ENCODE measurements at regions not wholly inside any gene's neighbourhood (a gene's known extent, or its start where the extent isn't known, plus 50 kb on each side); places are given as distances from the start of the nearest gene placed in this dataset.

- no peak for DNase-seq (ENCODE audit: low read depth, low spot score)
Measured at GRCh38 chr5:165241811-165242210, 1736.4 kb downstream of the MAT2B start.

DNA sequence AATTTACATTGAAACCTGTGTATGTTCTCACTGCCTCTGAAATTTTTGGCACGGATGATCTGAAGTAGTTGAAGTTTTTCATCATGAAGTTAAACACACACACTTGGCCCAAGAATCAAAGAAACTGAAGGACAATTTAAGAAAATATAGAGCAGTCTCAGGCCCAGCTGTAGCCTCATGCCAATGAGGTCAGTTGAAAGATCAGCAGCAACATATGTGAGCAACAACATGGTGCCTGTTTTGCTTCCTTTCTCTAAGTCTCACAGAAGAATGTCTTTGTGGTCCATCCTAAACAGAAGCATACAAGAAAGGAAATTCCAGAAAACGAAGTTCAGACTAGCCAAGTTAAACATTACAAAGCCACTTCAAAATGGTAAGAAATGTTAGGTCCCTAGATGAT, 1737.2 kb downstream of the MAT2B start:
- no peak for DNase-seq (ENCODE audit: low read depth, low spot score)

- no peak for DNase-seq (ENCODE audit: low read depth, low spot score)
Measured at GRCh38 chr5:165244407-165244806, 1739.0 kb downstream of the MAT2B start.

- no peak for DNase-seq (ENCODE audit: low read depth, low spot score)
Measured at GRCh38 chr5:165258197-165258771, 1752.9 kb downstream of the MAT2B start.

GRCh38 chr5:165260426-165260825, 1755.0 kb downstream of the MAT2B start:
- no peak for DNase-seq (ENCODE audit: low read depth, low spot score)

GRCh38 chr5:165263536-165263935, 1758.1 kb downstream of the MAT2B start:
- no peak for DNase-seq (ENCODE audit: low read depth, low spot score)

DNA sequence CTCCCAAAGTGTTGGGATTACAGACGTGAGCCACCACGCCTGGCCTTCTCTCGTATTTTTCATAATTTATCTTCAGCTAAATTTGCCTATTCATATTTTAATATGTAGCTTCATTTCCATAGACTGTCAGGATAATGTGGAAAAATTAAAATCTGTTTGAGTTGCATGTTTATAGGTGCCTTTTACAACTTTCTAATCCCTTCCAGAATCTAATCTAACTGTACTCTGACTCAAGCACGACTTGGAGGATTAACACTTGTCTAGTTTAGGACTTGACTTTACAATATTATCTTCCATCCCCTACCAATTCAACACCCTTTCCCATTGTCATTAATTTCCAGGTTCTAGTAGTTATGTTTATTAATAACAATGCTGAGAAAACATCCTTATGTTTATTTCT, 1761.5 kb downstream of the MAT2B start:
- no peak for DNase-seq (ENCODE audit: low read depth, low spot score)

- DNase-seq (ENCODE audit: low read depth, low spot score), result no peak
Measured at GRCh38 chr5:165272436-165272835, 1767.0 kb downstream of the MAT2B start.

- no peak for DNase-seq (ENCODE audit: low read depth, low spot score)
Measured at GRCh38 chr5:165277661-165278060, 1772.2 kb downstream of the MAT2B start.

GRCh38 chr5:165282491-165282890, 1777.1 kb downstream of the MAT2B start:
- no peak for DNase-seq (ENCODE audit: low read depth, low spot score)

DNA sequence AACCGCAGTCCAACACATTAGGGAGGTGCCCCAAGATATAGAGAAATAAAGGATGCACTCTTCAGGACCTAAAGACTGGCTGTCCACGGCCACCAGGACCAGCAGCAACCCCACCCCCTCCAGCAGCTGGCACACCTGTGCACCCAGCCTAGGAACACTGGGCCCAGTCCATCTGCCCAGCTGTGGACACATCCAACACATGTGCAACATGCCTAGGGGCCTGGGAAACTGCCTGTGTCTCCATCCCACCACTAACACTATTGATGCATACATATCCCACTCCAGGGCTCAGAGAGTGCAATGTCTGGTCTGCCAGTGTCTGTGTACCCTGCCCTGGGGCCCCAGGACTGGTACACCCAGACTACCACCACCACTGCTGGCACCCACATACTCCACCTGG, 1781.3 kb downstream of the MAT2B start:
- no peak for DNase-seq (ENCODE audit: low read depth, low spot score)

DNA sequence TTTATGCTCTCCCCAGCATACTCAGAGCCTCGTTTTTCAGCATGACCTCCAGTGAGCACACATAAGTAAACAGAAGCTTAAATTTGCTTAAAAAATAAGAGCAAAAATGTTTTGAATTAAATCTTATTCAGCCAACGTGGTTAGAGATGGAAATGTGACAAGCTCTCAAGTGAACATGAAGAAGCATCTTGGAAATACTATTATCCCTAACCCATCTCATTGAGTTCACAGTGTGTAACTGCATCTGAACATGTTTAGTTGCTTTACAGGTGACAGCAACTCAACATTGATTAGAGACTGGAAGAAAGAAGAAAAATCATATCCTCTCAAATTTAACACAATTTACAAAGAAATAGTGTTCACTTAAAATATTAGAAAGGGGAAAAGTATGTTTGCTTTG, 1785.1 kb downstream of the MAT2B start:
- DNase-seq (ENCODE audit: low read depth, low spot score), result no peak

GRCh38 chr5:165296401-165297130, 1791.1 kb downstream of the MAT2B start:
- no peak for DNase-seq (ENCODE audit: low read depth, low spot score)

DNA sequence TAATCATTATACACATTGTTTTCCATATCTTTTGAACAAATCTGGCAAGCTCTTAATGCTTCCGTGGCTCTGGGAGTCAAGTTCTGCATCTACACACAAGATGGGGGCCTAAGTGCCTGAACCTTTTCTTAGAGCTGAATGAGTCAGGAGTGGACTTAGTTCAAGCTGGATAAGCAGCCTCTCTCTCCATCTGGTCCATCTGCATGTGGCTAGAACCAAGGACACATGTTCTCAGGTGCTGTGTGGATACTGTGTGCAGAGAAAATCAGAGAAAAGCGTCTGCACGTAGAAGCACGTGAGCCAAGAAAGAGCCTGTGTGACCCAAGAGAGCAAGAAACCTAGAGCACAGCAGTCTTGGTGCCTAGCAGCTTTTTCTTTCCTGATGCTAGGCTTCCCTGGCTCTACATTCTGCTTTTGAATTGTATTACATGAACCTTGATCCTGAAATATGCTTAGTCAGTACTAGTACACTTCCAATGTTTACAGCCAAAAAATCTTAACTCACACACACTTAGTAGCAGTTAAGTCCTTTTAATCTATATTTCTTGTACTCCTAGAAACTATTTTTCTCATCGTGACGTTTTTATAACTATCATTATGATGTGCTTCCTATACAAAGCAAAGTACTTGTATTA, 1798.9 kb downstream of the MAT2B start:
- no peak for DNase-seq (ENCODE audit: low read depth, low spot score)

GRCh38 chr5:165305596-165305995, 1800.2 kb downstream of the MAT2B start:
- DNase-seq (ENCODE audit: low read depth, low spot score), result no peak

GRCh38 chr5:165309446-165309845, 1804.0 kb downstream of the MAT2B start:
- DNase-seq (ENCODE audit: low read depth, low spot score), result no peak

DNA sequence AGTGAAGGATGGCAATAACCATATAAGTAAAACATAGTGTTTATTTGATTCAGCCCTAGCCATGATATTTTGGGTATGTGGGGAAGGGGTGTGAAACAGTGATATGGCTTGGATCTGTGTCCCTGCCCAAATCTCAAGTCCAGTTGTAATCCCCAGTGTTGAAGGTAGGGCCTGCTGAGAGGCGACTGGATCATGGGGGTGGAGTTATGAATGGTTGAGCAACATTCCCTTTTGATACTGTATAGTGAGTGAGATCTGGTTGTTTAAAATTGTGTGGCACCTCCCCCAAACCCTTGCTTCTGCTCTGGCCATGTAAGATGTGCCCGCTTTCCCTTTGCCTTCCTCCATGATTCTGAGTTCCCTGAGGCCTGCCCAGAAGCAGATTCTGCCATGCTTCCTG, 1804.6 kb downstream of the MAT2B start:
- no peak for DNase-seq (ENCODE audit: low read depth, low spot score)

GRCh38 chr5:165321912-165322311, 1816.5 kb downstream of the MAT2B start:
- no peak for DNase-seq (ENCODE audit: low read depth, low spot score)

DNA sequence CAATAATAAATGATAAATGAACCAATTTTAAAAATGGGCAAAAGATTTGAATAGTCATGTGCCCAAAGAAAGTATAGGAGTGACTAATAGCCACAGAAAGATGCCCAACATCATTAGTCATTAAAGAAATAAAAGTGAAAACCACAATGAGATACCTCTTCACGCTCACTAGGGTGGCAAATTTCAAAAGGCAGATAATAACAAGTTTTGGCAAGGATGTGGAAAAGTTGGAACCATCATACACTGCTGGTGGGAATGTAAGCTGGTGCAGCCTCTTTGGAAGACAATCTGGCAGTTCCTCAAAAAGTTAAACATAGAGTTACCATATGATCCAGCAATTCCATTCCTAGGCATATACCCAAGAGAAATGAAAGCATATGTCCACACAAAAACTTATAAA, 1819.8 kb downstream of the MAT2B start:
- no peak for DNase-seq (ENCODE audit: low read depth, low spot score)

- DNase-seq (ENCODE audit: low read depth, low spot score), result no peak
Measured at GRCh38 chr5:165327631-165328030, 1822.2 kb downstream of the MAT2B start.

DNA sequence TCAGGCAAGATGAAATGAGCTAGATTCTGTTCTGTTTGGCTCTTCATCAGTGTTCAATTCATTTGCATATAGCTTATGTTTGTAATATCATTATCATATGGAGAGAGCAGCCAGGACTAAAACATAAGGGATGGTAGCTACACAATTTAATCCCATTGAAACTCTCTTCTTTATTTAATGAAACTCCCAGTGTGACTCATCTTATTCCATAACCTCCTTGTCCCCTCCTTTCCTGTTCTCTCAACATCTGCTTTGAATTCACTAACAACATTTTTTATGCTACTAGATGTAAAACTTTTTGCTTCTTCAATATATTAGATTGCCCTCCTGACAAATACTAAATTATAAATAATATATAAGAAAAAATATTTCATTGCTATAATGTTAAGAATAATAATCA, 1823.4 kb downstream of the MAT2B start:
- DNase-seq (ENCODE audit: low read depth, low spot score), result no peak

DNA sequence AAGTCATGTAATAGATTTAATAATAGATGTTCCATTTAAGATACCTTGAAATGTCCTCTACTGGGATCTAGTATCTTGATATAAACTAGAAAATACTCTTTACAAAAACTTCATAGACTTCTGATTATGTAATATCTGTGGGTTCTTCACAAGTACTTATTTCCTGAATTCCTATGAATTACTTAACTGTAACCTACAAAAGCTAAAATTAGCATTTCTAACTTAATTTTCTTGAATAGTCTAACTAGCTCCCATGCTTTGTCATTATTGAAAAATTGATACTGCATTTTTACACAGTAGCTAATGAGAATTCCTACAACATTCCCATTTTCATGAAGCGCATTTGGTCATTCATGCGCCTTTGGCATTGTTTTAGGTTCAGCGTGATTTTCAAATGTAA, 1828.2 kb downstream of the MAT2B start:
- DNase-seq (ENCODE audit: low read depth, low spot score), result no peak

GRCh38 chr5:165334201-165334600, 1828.8 kb downstream of the MAT2B start:
- no peak for DNase-seq (ENCODE audit: low read depth, low spot score)

All from pulmonary artery endothelial cell (primary cell).